ENCODE measurements at regions not wholly inside any gene's neighbourhood (a gene's known extent, or its start where the extent isn't known, plus 50 kb on each side); places are given as distances from the start of the nearest gene placed in this dataset.

DNA sequence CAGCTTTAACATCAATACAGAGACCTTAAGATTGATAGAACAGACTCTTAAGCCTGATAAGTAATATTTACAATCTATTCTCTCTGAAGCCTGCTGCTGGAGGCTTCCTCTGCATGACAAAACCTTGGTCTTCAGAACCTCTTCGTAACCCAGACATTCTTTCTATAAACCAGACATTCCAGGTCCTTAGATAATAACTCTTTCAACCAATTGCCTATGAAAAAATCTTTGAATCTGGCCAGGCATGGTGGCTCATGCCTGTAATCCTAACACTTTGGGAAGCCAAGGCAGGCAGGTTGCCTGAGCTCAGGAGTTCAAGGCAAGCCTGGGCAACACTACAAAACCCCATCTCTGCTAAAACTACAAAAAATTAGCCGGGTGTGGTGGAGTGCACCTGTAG lies 327.8 kb downstream of the ENC1 start:
- TF ChIP-seq, protein P1, sequence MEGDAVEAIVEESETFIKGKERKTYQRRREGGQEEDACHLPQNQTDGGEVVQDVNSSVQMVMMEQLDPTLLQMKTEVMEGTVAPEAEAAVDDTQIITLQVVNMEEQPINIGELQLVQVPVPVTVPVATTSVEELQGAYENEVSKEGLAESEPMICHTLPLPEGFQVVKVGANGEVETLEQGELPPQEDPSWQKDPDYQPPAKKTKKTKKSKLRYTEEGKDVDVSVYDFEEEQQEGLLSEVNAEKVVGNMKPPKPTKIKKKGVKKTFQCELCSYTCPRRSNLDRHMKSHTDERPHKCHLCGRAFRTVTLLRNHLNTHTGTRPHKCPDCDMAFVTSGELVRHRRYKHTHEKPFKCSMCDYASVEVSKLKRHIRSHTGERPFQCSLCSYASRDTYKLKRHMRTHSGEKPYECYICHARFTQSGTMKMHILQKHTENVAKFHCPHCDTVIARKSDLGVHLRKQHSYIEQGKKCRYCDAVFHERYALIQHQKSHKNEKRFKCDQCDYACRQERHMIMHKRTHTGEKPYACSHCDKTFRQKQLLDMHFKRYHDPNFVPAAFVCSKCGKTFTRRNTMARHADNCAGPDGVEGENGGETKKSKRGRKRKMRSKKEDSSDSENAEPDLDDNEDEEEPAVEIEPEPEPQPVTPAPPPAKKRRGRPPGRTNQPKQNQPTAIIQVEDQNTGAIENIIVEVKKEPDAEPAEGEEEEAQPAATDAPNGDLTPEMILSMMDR (IDR thresholded peaks at IDR 0.05; ENCODE audit: borderline replicate concordance, extremely low read depth, low read length, poor library complexity, severe bottlenecking): no peak
- TF ChIP-seq EZH2 (IDR thresholded peaks at IDR 0.05; ENCODE audit: borderline replicate concordance, low read depth, low read length, severe bottlenecking): no peak
